Astrocyte (in vitro differentiated cells and primary cell): ENCODE measurements at regions not wholly inside any gene's neighbourhood (a gene's known extent, or its start where the extent isn't known, plus 50 kb on each side); places are given as distances from the start of the nearest gene placed in this dataset.

Experiments
- EZH2 ChIP-seq: IDR thresholded peaks from 2 replicates; pipeline ENCODE4 v1.6.1; 2012; ENCODE audit warnings: mild to moderate bottlenecking, low read length, inconsistent platforms; ENCODE audit not compliant: insufficient read depth
- TF ChIP-seq, protein P1 (sequence below): IDR thresholded peaks from 2 replicates; pipeline ENCODE4 v1.5.1; 2011; ENCODE audit warnings: low read depth, mild to moderate bottlenecking, inconsistent platforms, low read length, moderate library complexity; ENCODE audit not compliant: insufficient read depth

- TF ChIP-seq, protein P1, sequence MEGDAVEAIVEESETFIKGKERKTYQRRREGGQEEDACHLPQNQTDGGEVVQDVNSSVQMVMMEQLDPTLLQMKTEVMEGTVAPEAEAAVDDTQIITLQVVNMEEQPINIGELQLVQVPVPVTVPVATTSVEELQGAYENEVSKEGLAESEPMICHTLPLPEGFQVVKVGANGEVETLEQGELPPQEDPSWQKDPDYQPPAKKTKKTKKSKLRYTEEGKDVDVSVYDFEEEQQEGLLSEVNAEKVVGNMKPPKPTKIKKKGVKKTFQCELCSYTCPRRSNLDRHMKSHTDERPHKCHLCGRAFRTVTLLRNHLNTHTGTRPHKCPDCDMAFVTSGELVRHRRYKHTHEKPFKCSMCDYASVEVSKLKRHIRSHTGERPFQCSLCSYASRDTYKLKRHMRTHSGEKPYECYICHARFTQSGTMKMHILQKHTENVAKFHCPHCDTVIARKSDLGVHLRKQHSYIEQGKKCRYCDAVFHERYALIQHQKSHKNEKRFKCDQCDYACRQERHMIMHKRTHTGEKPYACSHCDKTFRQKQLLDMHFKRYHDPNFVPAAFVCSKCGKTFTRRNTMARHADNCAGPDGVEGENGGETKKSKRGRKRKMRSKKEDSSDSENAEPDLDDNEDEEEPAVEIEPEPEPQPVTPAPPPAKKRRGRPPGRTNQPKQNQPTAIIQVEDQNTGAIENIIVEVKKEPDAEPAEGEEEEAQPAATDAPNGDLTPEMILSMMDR, result no peak
- TF ChIP-seq EZH2, result no peak
Observed at GRCh38 chr6:67449602-67450001, 1185.5 kb upstream of the ADGRB3 start.
